Choroid plexus epithelial cell (primary cell): ENCODE measurements at regions not wholly inside any gene's neighbourhood (a gene's known extent, or its start where the extent isn't known, plus 50 kb on each side); places are given as distances from the start of the nearest gene placed in this dataset.
A peak's percentile ranks its signal among the peaks of the same experiment; 100 is the strongest.
"Not testable (repeated sequence)": the region's sequence is repeated elsewhere in the genome, so short reads cannot be mapped to it uniquely, and the experiment has no call there.

Experiments
- DNase-seq: peaks from one replicate; pipeline ENCODE4 v3.0.0-alpha.2; 2010; ENCODE audit warnings: low read depth
- H3K4me3 ChIP-seq: 2 replicates; pipeline ENCODE4 v1.5.1; 2011; ENCODE audit warnings: low read depth, mild to moderate bottlenecking, control low read depth, low read length, moderate library complexity
- CTCF ChIP-seq: conservative IDR thresholded peaks from 2 replicates; pipeline ENCODE4 v1.5.1; 2011; ENCODE audit warnings: low read depth, mild to moderate bottlenecking, control low read depth, inconsistent platforms, low read length, moderate library complexity

- H3K4me3 ChIP-seq = not testable (repeated sequence)
- DNase-seq = peak; percentile 60
Observed at GRCh38 chr16:88186889-88187870, 195.6 kb upstream of the ZNF469 start.

GRCh38 chr16:88188171-88188895 lies 194.4 kb upstream of the ZNF469 start:
- not testable (repeated sequence) for DNase-seq, H3K4me3 ChIP-seq

- DNase-seq = not testable (repeated sequence)
Observed at GRCh38 chr16:88190592-88191095, 192.1 kb upstream of the ZNF469 start.

GRCh38 chr16:88191168-88191567 lies 191.6 kb upstream of the ZNF469 start:
- not testable (repeated sequence) for DNase-seq, H3K4me3 ChIP-seq

More at GRCh38 chr16:88190592-88191095, 192.1 kb upstream of the ZNF469 start:
- H3K4me3 ChIP-seq = not testable (repeated sequence)

- H3K4me3 ChIP-seq = no peak overlapping the region
- no peak for DNase-seq
- no peak for TF ChIP-seq CTCF
Observed at GRCh38 chr16:88192601-88193000, 190.2 kb upstream of the ZNF469 start.

GRCh38 chr16:88193706-88194396 lies 188.9 kb upstream of the ZNF469 start:
- peak; percentile 76 for DNase-seq
- not testable (repeated sequence) for H3K4me3 ChIP-seq
- TF ChIP-seq CTCF = peak; percentile 60

GRCh38 chr16:88194397-88195268 lies 188.1 kb upstream of the ZNF469 start:
- DNase-seq = peak; percentile 63
- no peak overlapping the region for H3K4me3 ChIP-seq
- no peak for TF ChIP-seq CTCF

- no peak overlapping the region for H3K4me3 ChIP-seq
- no peak for DNase-seq
- TF ChIP-seq CTCF = no peak
Observed at GRCh38 chr16:88195269-88195705, 187.5 kb upstream of the ZNF469 start.
